ENCODE measurements at regions not wholly inside any gene's neighbourhood (a gene's known extent, or its start where the extent isn't known, plus 50 kb on each side); places are given as distances from the start of the nearest gene placed in this dataset.
A peak's percentile ranks its signal among the peaks of the same experiment; 100 is the strongest.

DNA sequence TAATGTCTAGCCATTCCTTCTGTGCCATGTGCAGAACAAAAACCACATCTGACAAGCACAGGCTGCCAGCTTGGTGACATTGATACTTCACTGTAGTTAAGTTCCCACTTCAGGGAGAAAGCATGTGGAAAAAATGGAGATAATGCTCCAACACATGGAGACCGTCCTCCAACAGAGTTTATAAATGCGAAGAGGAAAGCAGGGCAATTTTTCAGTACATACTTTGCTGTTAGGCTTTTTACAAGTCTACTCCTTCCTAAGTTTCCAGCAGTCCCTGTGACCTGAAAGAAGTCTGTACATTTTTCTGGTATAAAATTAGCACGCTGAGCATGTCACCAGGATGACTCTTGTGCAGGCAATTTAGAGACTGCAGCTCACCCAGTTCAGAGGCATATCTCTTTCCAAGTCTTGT is 766.9 kb upstream of the IGFBP7 start:
- DNase-seq (ENCODE audit: low read depth), result no peak
- no peak overlapping the region for H3K4me3 ChIP-seq (ENCODE audit: low read depth, low read length)
- TF ChIP-seq, protein P1, sequence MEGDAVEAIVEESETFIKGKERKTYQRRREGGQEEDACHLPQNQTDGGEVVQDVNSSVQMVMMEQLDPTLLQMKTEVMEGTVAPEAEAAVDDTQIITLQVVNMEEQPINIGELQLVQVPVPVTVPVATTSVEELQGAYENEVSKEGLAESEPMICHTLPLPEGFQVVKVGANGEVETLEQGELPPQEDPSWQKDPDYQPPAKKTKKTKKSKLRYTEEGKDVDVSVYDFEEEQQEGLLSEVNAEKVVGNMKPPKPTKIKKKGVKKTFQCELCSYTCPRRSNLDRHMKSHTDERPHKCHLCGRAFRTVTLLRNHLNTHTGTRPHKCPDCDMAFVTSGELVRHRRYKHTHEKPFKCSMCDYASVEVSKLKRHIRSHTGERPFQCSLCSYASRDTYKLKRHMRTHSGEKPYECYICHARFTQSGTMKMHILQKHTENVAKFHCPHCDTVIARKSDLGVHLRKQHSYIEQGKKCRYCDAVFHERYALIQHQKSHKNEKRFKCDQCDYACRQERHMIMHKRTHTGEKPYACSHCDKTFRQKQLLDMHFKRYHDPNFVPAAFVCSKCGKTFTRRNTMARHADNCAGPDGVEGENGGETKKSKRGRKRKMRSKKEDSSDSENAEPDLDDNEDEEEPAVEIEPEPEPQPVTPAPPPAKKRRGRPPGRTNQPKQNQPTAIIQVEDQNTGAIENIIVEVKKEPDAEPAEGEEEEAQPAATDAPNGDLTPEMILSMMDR (IDR thresholded peaks at IDR 0.05; ENCODE audit: control insufficient read depth, extremely low read depth, insufficient read depth), result no peak

DNA sequence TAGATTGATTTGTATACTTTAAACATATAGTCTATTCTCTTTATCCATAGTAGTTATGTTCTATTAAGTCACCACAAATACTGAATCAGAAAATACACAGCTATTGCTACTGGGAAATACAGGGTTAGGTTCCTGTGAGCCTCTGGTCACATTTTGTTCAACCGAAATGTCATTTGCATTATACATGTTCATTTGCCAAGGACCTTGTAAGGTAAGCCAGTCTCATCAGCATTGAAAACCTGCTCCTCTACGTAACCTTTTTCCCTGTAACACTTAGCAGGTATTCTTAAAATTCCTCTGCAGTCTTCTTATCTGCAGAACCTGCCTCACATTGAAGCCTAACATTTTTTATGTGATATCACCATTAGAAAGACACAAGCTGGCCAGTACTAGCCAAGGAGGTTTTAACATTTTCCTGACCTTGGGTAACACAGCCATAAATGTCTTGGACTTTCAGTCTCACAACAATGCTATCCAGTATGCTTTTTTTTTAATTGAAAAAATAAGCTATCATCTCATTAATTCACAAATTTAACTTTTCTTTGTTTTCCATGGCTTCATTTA is 765.7 kb upstream of the IGFBP7 start:
- TF ChIP-seq, protein P1 (IDR thresholded peaks at IDR 0.05; ENCODE audit: control insufficient read depth, extremely low read depth, insufficient read depth), result no peak
- H3K4me3 ChIP-seq (ENCODE audit: low read depth, low read length), result no peak overlapping the region
- DNase-seq (ENCODE audit: low read depth), result no peak

DNA sequence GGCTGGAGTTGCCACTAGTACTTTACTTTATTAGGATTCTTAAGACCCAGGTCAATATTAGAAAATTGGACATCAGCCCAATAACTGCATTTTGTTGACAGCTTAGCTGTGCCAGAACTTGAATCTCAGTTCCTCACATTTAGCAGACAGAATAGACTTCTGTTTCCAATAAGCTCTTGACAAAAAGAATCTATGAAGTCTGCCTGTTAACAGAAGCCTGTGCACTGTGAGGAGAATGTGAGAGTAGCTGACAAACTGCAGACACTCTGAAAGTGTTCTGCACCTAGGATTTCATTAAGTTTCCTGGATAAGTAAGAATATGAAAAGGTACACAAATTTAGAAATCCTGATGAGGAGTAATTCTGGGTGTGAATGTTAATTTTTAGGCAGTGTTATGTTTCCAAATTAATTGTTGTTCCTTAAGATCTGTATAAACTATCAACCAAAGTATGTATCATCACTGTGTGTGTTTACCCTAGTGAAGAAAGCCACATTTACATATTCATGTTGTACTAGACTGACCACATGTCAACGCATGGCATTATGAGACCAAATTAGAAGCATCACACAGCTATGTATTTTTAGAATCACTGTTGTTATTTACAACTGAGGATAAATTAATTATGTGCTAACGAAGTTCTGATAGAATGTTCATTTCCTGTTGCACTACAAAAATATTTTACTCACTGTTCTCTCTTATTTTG is 756.4 kb upstream of the IGFBP7 start:
- TF ChIP-seq, protein P1 (IDR thresholded peaks at IDR 0.05; ENCODE audit: control insufficient read depth, extremely low read depth, insufficient read depth), result no peak
- H3K4me3 ChIP-seq (ENCODE audit: low read depth, low read length), result no peak overlapping the region
- peak; percentile 45 for DNase-seq (ENCODE audit: low read depth)

DNA sequence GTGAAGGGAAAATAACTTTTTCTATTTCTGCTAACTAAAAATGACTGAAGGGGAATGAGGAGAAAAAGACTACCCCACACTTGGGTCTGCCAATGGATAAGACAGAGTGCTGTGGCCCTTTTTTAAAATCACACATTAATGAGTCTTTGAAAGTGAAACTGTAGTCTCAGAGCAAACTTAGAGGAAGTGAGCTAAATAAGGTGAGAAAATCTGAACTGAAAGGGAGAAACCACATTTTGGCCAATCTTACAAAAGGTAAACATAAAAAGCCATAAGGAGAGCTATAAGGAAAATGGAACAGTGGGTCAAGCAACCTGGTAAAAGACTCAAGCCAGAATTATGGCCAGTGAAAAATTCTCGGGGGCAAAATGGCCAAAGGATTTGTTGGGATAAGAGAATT is 755.1 kb upstream of the IGFBP7 start:
- TF ChIP-seq, protein P1 (IDR thresholded peaks at IDR 0.05; ENCODE audit: control insufficient read depth, extremely low read depth, insufficient read depth), result no peak
- DNase-seq (ENCODE audit: low read depth), result no peak
- no peak overlapping the region for H3K4me3 ChIP-seq (ENCODE audit: low read depth, low read length)

DNA sequence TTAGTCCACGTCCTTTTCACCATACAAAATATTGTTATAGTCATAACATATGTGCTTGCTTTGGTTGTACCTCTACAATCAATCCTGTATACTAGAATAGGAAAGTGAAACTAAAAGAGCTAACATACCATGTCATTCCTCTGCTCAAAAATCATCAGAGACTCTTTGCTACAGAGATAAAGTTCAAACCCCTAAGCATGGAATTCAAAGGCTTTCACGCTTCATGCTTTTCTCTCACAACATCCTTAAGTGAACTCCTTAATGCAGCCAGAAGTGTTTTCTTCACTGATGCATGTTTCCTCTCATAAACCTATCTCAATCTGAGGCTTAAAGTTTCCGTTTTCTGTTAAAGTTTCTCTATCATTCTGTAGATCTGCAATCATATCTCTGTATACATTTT is 744.6 kb upstream of the IGFBP7 start:
- TF ChIP-seq, protein P1 (IDR thresholded peaks at IDR 0.05; ENCODE audit: control insufficient read depth, extremely low read depth, insufficient read depth), result no peak
- H3K4me3 ChIP-seq (ENCODE audit: low read depth, low read length), result no peak overlapping the region
- DNase-seq (ENCODE audit: low read depth), result no peak

DNA sequence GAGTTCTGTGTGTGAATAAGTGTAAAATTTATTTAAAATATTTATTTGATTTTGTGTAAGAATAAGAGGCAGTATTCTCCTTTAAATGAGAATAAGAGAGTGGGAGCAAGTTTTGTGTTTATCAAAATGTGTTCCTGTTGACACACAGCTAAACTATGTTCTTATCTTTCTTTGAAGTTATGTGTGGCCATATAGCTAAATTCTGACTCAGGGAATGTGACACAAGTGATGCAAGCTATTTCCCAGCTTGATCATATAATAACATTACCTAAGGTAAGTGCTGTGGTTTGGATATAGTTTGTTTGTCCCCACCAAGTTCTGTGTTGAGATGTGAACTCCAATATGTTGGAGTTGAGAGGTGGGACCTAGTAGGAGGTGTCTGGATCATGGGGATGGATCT is 740.0 kb upstream of the IGFBP7 start:
- TF ChIP-seq, protein P1 (IDR thresholded peaks at IDR 0.05; ENCODE audit: control insufficient read depth, extremely low read depth, insufficient read depth), result no peak
- no peak for DNase-seq (ENCODE audit: low read depth)
- no peak overlapping the region for H3K4me3 ChIP-seq (ENCODE audit: low read depth, low read length)

DNA sequence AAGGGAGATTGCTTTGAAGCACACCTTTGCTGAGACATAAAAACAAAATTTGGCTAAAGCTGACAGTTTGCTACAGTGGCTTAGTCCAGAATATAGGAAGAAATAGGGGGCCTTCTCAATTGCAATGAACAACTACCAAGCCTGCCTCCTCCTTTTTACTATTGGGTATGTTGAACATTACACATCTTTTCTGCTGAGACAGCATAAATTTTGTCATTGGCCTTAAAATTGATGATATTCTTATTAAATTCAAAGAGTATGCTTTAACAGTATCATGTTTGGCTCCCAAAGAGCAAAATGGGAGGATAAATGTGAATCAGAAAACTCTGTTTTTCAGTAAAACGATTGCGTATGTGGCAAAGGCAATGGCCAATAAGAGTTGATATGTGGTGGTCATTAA is 721.9 kb upstream of the IGFBP7 start:
- TF ChIP-seq, protein P1 (IDR thresholded peaks at IDR 0.05; ENCODE audit: control insufficient read depth, extremely low read depth, insufficient read depth), result no peak
- no peak for DNase-seq (ENCODE audit: low read depth)
- H3K4me3 ChIP-seq (ENCODE audit: low read depth, low read length), result no peak overlapping the region

Data from LNCaP clone FGC (cell line).